Caco-2 (cell line): ENCODE measurements at regions not wholly inside any gene's neighbourhood (a gene's known extent, or its start where the extent isn't known, plus 50 kb on each side); places are given as distances from the start of the nearest gene placed in this dataset.

Experiments used
- BruUV-seq: library from RNA; stranded (reverse); fragments of 400-500 nt; replicated peaks from 2 replicates; lab custom pipeline; 2021; lab: Mats Ljungman, UMichigan
- CTCF ChIA-PET: fragments of 300-600 bp; sonication (Branson Sonifier 250); formaldehyde crosslinking; loops from one replicate; lab custom pipeline; 2022; ENCODE audit warnings: antibody characterized with exemption; lab: Charles Lee
- POLR2A ChIA-PET: fragments of 300-600 bp; sonication (Branson Sonifier 250); formaldehyde crosslinking; loops from one replicate; lab custom pipeline; 2022; ENCODE audit warnings: antibody characterized with exemption; lab: Charles Lee
- DNase-seq, 2 experiments: peaks; one replicate each; pipeline versions ENCODE4 v3.0.0 to v3.0.0-alpha.2; 2020 to 2022
- H3K27me3 ChIP-seq: replicated peaks from 2 replicates; pipeline ENCODE4 v1.6.0; 2011; ENCODE audit warnings: low read length; ENCODE audit not compliant: control insufficient read depth, insufficient read depth
- H3K36me3 ChIP-seq: 2 replicates; pipeline ENCODE4 v1.5.1; 2011; ENCODE audit warnings: low read length; ENCODE audit not compliant: control insufficient read depth, insufficient read depth
- H3K4me1 ChIP-seq: fragments of 250-450 bp; sonication (Bioruptor Pico); 2 replicates; pipeline ENCODE4 v1.5.1; 2020; ENCODE audit warnings: mild to moderate bottlenecking
- H3K4me3 ChIP-seq: 2 replicates; pipeline ENCODE4 v1.5.1; 2011; ENCODE audit warnings: low read depth, mild to moderate bottlenecking, control low read depth, low read length
- H3K9me3 ChIP-seq: fragments of 250-450 bp; sonication (Bioruptor Pico); 2 replicates; pipeline ENCODE4 v1.5.1; 2020; ENCODE audit warnings: mild to moderate bottlenecking, moderate library complexity
- H3K27ac Mint-ChIP-seq: one replicate; pipeline ENCODE4 v1.8.0; 2022; ENCODE audit warnings: mixed read lengths; ENCODE audit not compliant: unreplicated experiment
- H3K27me3 Mint-ChIP-seq: one replicate; pipeline ENCODE4 v1.8.0; 2022; ENCODE audit warnings: mixed read lengths; ENCODE audit not compliant: insufficient read depth, unreplicated experiment
- H3K36me3 Mint-ChIP-seq: one replicate; pipeline ENCODE4 v1.8.0; 2022; ENCODE audit warnings: mild to moderate bottlenecking, mixed read lengths; ENCODE audit not compliant: insufficient read depth, unreplicated experiment
- H3K4me1 Mint-ChIP-seq: one replicate; pipeline ENCODE4 v1.8.0; 2022; ENCODE audit warnings: low read depth, mixed read lengths; ENCODE audit not compliant: unreplicated experiment
- H3K4me3 Mint-ChIP-seq: one replicate; pipeline ENCODE4 v1.8.0; 2022; ENCODE audit warnings: mild to moderate bottlenecking, moderate library complexity, mixed read lengths; ENCODE audit not compliant: unreplicated experiment
- H3K9me3 Mint-ChIP-seq: one replicate; pipeline ENCODE4 v1.8.0; 2022; ENCODE audit warnings: mixed read lengths; ENCODE audit not compliant: unreplicated experiment
- intact Hi-C: fragments of 100-400 bp; cut with micrococcal nuclease; formaldehyde crosslinking; loops from one replicate; pipeline ENCODE4 v1.10.0; 2022; ENCODE audit not compliant: unreplicated experiment
- TF ChIP-seq, protein P1 (sequence below), 2 experiments: fragments of 200-600 bp in 1 of 2; IDR thresholded peaks; 1 replicate in 1 of 2; 2 replicates in 1 of 2; pipeline versions ENCODE4 v1.5.1 to v1.8.0; 2011 to 2022; ENCODE audit warnings: antibody characterized with exemption in 1 of 2, control low read depth in 1 of 2, inconsistent platforms in 1 of 2, low read depth in 1 of 2, low read length in 1 of 2, mild to moderate bottlenecking in 1 of 2, moderate library complexity in 1 of 2; ENCODE audit not compliant: insufficient read depth in 1 of 2, severe bottlenecking in 1 of 2, unreplicated experiment in 1 of 2

DNA sequence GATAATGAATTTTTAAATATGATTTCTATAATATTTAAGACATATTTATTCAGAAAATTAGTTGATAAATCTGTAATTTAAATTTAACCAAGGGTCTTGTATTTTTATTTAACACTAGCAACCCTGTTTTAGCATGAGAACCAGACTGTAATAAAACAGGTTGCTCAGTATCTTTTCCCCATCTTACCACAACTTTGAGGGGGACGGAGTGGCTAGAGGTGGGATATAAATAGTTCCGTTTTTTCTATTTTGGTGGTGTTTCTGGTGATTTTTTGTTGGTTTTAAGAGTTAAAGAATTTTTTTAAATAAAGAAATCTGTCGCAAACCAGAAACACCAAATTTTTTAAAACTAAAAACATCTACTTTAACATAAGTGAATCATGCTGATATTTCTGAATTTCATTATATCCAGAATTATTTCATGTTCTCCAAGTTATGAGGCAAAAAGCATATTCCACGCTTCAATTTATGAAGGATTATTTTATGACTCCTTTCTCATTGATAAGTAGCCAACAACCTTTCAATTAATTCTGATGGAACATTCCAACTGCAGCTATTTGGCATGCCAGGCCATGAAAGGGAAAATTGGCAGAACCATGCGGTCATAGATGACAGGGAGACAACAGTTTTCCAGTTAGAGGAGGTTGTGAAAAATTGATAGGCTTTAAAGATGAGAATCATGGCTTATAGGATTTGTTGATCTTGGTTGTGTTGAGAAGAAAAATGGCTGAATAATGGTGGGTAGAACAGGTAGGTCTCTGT is 151.9 kb upstream of the CARMIL1 start:
- Mint-ChIP-seq H3K27me3 (no peaks in the 10 kb centered on the region), H3K4me3 (no peak overlapping the region), H3K36me3 (no peaks in the 10 kb centered on the region), H3K4me1 (no peaks in the 10 kb centered on the region), H3K27ac (no peak overlapping the region), H3K9me3 (no peaks in the 10 kb centered on the region)
- no peaks in the 10 kb centered on the region; the same call in 1 of the 2 replicates for H3K9me3 ChIP-seq
- DNase-seq, result no peak
- ChIA-PET CTCF (no interaction called here), POLR2A (no interaction called here)
- TF ChIP-seq, protein P1, sequence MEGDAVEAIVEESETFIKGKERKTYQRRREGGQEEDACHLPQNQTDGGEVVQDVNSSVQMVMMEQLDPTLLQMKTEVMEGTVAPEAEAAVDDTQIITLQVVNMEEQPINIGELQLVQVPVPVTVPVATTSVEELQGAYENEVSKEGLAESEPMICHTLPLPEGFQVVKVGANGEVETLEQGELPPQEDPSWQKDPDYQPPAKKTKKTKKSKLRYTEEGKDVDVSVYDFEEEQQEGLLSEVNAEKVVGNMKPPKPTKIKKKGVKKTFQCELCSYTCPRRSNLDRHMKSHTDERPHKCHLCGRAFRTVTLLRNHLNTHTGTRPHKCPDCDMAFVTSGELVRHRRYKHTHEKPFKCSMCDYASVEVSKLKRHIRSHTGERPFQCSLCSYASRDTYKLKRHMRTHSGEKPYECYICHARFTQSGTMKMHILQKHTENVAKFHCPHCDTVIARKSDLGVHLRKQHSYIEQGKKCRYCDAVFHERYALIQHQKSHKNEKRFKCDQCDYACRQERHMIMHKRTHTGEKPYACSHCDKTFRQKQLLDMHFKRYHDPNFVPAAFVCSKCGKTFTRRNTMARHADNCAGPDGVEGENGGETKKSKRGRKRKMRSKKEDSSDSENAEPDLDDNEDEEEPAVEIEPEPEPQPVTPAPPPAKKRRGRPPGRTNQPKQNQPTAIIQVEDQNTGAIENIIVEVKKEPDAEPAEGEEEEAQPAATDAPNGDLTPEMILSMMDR (IDR thresholded peaks at IDR 0.05; ENCODE audit: insufficient read depth in 1 of 2, low read depth in 1 of 2, low read length in 1 of 2, severe bottlenecking in 1 of 2, unreplicated experiment in 1 of 2), result no peak
- H3K27me3 ChIP-seq, result no peaks in the 10 kb centered on the region
- H3K4me1 ChIP-seq, result no peaks in the 10 kb centered on the region
- no peak overlapping the region for H3K4me3 ChIP-seq
- no peaks in the 10 kb centered on the region for H3K36me3 ChIP-seq
- no TSS peak for BruUV-seq
- intact Hi-C loops, result no loop called here

DNA sequence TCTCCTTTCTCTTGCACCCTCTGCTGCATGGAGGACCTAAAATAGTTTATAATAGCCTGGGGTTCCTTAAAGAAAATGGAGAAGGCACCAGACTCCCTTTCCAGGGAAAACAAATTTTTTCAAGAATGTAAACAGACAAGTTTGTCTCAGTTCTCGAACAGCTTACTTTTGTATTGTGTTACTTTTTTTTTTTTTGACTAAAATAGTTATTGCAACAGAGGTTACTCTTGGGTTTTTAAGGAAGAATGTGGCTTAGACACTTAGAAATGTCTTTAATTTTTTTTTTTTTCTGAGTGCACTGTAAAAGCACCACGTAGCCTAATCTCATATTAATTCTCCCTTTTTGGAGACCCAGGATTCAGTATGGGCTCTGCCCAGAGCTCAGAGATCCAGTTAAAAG is 148.7 kb upstream of the CARMIL1 start:
- H3K27me3 Mint-ChIP-seq, result no peaks in the 10 kb centered on the region
- H3K27ac Mint-ChIP-seq, result no peak overlapping the region
- H3K36me3 ChIP-seq, result no peaks in the 10 kb centered on the region
- ChIA-PET CTCF (no interaction called here), POLR2A (no interaction called here)
- intact Hi-C loops, result no loop called here
- BruUV-seq, result no TSS peak
- no peak overlapping the region for H3K4me3 Mint-ChIP-seq
- TF ChIP-seq, protein P1 (IDR thresholded peaks at IDR 0.05; ENCODE audit: insufficient read depth in 1 of 2, low read depth in 1 of 2, low read length in 1 of 2, severe bottlenecking in 1 of 2, unreplicated experiment in 1 of 2), result no peak
- H3K9me3 Mint-ChIP-seq, result peaks cover 13% of the 10 kb centered on the region
- DNase-seq, result no peak
- no peak overlapping the region for H3K4me3 ChIP-seq
- no peaks in the 10 kb centered on the region for H3K36me3 Mint-ChIP-seq
- H3K27me3 ChIP-seq, result no peaks in the 10 kb centered on the region
- H3K4me1 ChIP-seq, result no peaks in the 10 kb centered on the region
- H3K9me3 ChIP-seq, result peaks cover 24% of the 10 kb centered on the region
- H3K4me1 Mint-ChIP-seq, result no peaks in the 10 kb centered on the region

DNA sequence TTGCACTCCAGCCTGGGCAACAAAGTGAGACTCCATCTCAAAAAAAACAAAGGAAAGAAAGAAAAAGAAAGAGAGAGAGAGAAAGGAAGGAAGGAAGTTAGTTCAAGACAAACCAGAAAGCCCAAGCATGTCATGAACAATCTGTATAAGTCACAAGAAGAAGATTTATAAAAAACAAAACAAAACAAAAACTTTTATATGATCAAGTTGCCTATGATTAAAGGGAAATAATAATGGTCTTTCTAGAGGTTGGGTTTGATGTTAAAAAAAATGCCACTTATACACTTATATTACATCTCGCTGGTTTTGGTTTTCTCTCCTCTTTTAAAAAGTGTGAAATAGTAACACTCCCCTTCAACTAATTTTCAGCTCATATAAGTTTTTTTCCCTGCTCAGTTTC is 146.2 kb upstream of the CARMIL1 start:
- DNase-seq, result no peak
- intact Hi-C loops, result no loop called here
- H3K9me3 Mint-ChIP-seq, result peaks cover 13% of the 10 kb centered on the region
- no peaks in the 10 kb centered on the region for H3K4me1 ChIP-seq
- ChIA-PET POLR2A (no interaction called here), CTCF (no interaction called here)
- no TSS peak for BruUV-seq
- TF ChIP-seq, protein P1 (IDR thresholded peaks at IDR 0.05; ENCODE audit: insufficient read depth in 1 of 2, low read depth in 1 of 2, low read length in 1 of 2, severe bottlenecking in 1 of 2, unreplicated experiment in 1 of 2), result no peak
- no peaks in the 10 kb centered on the region for H3K36me3 Mint-ChIP-seq
- no peaks in the 10 kb centered on the region for H3K36me3 ChIP-seq
- no peaks in the 10 kb centered on the region for H3K27me3 ChIP-seq
- no peaks in the 10 kb centered on the region for H3K27me3 Mint-ChIP-seq
- no peak overlapping the region for H3K4me3 ChIP-seq
- peaks cover 24% of the 10 kb centered on the region for H3K9me3 ChIP-seq
- no peaks in the 10 kb centered on the region for H3K4me1 Mint-ChIP-seq
- no peak overlapping the region for H3K4me3 Mint-ChIP-seq
- no peak overlapping the region for H3K27ac Mint-ChIP-seq
